COLO668 (cell line): ENCODE measurements at regions not wholly inside any gene's neighbourhood (a gene's known extent, or its start where the extent isn't known, plus 50 kb on each side); places are given as distances from the start of the nearest gene placed in this dataset.

Source experiments
- DNase-seq: peaks from one replicate; lab custom pipeline; 2025; ENCODE audit not compliant: unreplicated experiment; lab: John Stamatoyannopoulos, UW

GRCh38 chr13:110097013-110097412 is 209.9 kb downstream of the COL4A1 start:
- DNase-seq: no peak

GRCh38 chr13:110092831-110093247 is 214.1 kb downstream of the COL4A1 start:
- DNase-seq: no peak

- no peak for DNase-seq
These were observed 217.1 kb downstream of the COL4A1 start for GRCh38 chr13:110089815-110090214.

GRCh38 chr13:110089100-110089499 is 217.9 kb downstream of the COL4A1 start:
- no peak for DNase-seq

GRCh38 chr13:110073982-110074381 is 233.0 kb downstream of the COL4A1 start:
- DNase-seq: no peak

- DNase-seq: no peak
These were observed 236.3 kb downstream of the COL4A1 start for GRCh38 chr13:110070511-110071120.

GRCh38 chr13:110070046-110070445 is 236.9 kb downstream of the COL4A1 start:
- DNase-seq: no peak

GRCh38 chr13:110068176-110068473 is 238.8 kb downstream of the COL4A1 start:
- no peak for DNase-seq

GRCh38 chr13:110067355-110068175 is 239.4 kb downstream of the COL4A1 start:
- DNase-seq: no peak

- DNase-seq: no peak
These were observed 241.2 kb downstream of the COL4A1 start for GRCh38 chr13:110065780-110066179.

GRCh38 chr13:110063490-110064421 is 243.2 kb downstream of the COL4A1 start:
- no peak for DNase-seq

GRCh38 chr13:110062777-110063442 is 244.0 kb downstream of the COL4A1 start:
- peak; percentile 79 for DNase-seq

GRCh38 chr13:110062077-110062776 is 244.7 kb downstream of the COL4A1 start:
- DNase-seq: peak; percentile 56

- no peak for DNase-seq
These were observed 245.7 kb downstream of the COL4A1 start for GRCh38 chr13:110061270-110061669.

GRCh38 chr13:110057052-110057451 is 249.9 kb downstream of the COL4A1 start:
- no peak for DNase-seq

GRCh38 chr13:110056640-110057039 is 250.3 kb downstream of the COL4A1 start:
- DNase-seq: no peak

GRCh38 chr13:110055089-110055488 is 251.9 kb downstream of the COL4A1 start:
- no peak for DNase-seq

GRCh38 chr13:110054041-110054440 is 252.9 kb downstream of the COL4A1 start:
- DNase-seq: no peak

- DNase-seq: peak; percentile 73
These were observed 259.5 kb downstream of the COL4A1 start for GRCh38 chr13:110047496-110047895.

GRCh38 chr13:110046811-110047210 is 260.1 kb downstream of the COL4A1 start:
- DNase-seq: no peak
